Aorta (tissue), 5 donors: ENCODE measurements at regions not wholly inside any gene's neighbourhood (a gene's known extent, or its start where the extent isn't known, plus 50 kb on each side); places are given as distances from the start of the nearest gene placed in this dataset.

Source experiments
- ATAC-seq: fragments of 200-7000 bp; cut with Tn5 transposase; one replicate; pipeline ENCODE4 v1.9.1; 2022; ENCODE audit warnings: moderate library complexity; ENCODE audit not compliant: low FRiP score
- DNase-seq, 2 donors: peaks; one replicate each; pipeline ENCODE4 v3.0.0-alpha.2; 2020
- H3K27ac ChIP-seq, 2 donors: one replicate each; pipeline ENCODE4 v1.5.1; 2013; ENCODE audit warnings: low read length in 2 of 2, mild to moderate bottlenecking in 2 of 2, moderate library complexity in 2 of 2, control low read depth in 1 of 2, inconsistent platforms in 1 of 2, low read depth in 1 of 2
- H3K27me3 ChIP-seq, 2 donors: one replicate each; pipeline ENCODE4 v1.6.1; 2013; ENCODE audit warnings: control low read depth in 1 of 2, low read length in 1 of 2, mild to moderate bottlenecking in 1 of 2, moderate library complexity in 1 of 2; ENCODE audit not compliant: insufficient read depth in 2 of 2, control insufficient read depth in 1 of 2
- H3K36me3 ChIP-seq, 2 donors: one replicate each; pipeline ENCODE4 v1.6.1; 2013; ENCODE audit warnings: control low read depth in 1 of 2, low read length in 1 of 2, mild to moderate bottlenecking in 1 of 2; ENCODE audit not compliant: insufficient read depth in 2 of 2, control insufficient read depth in 1 of 2
- H3K4me1 ChIP-seq, 2 donors: one replicate each; pipeline ENCODE4 v1.6.1; 2013; ENCODE audit warnings: low read length in 2 of 2, control low read depth in 1 of 2, mild to moderate bottlenecking in 1 of 2, moderate library complexity in 1 of 2; ENCODE audit not compliant: insufficient read depth in 2 of 2, control insufficient read depth in 1 of 2
- H3K4me3 ChIP-seq, 2 donors: one replicate each; pipeline ENCODE4 v1.5.1; 2013; ENCODE audit warnings: low read length in 2 of 2, control low read depth in 1 of 2, mild to moderate bottlenecking in 1 of 2
- H3K9me3 ChIP-seq: one replicate; pipeline ENCODE4 v1.6.1; 2013; ENCODE audit warnings: mild to moderate bottlenecking, low read length; ENCODE audit not compliant: control insufficient read depth
- WGBS, 2 donors: extraction: QIAGEN DNeasy Blood & Tissue Kit; methylation state at CpG; one replicate each; pipeline ENCODE4 v1.1.7; 2013; 5-methylcytosine and 5-hydroxymethylcytosine counted together
- intact Hi-C, 2 donors: fragments of 100-400 bp; cut with DNase I; formaldehyde crosslinking; loops; one replicate each; pipeline versions ENCODE4 v1.14.2 to v1.15.0; 2022
- donor health status: healthy with polysubstance abuse.
- donor health status: Bipolar disorder and iron deficiency.
- donor health status: DM: no; HTN: no; CAD: no.
- donor health status: DM: no; HTN: no; CAD: no.
- donor health status: DM: yes; HTN: yes; CAD: no.

DNA sequence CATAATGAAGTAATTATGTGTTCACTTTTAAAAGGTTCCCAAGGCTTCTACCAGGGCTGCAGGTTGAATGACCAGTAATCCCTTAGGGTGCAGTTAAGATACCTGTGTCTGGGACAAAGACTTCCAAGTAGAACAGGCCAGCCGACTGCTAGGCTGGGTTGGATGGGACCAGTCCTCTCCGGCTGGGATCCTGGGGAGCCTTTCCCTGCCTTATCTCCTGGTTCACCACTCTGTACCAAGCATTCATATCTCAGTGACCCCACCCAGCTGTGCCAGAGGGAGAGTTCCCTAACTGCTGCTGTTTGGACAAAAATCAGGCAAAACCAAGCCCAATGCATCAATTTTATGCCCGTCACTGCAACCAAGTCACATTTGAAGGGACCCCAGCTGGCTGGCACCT, 116.2 kb upstream of the ATP1A1 start:
- Histone ChIP-seq H3K27ac (no peak overlapping the region), H3K27me3 (peaks cover 0 to 4% of the 10 kb centered on the region in 2 donors), H3K9me3 (no peaks in the 10 kb centered on the region), H3K36me3 (no peaks in the 10 kb centered on the region), H3K4me3 (no peak overlapping the region), H3K4me1 (no peaks in the 10 kb centered on the region)
- intact Hi-C loops = no loop called here
- ATAC-seq (no peak), DNase-seq (no peak)
- 77 to 80% methylated on average over 3 of the region's 3 CpGs for WGBS, 2 donors

DNA sequence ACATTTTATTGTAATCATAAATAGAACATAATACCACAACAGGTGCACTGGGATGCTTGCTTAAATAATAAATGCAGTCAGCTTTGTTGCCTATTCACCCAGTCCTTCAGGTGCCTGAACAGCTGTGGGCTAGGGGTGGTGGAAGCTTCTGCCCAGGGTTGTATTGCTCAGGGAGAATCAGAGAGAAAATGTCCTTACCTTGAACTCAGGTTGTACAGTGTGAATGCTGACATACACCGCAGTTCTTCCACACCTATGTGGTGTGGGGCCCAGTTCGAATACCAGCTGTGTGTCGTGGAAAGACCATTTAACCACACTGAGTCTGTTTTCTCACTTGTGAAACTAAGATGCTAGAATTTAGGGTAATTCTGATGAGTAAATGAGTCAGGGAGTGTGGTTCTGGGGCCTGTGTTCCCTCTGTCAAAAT, 115.7 kb upstream of the ATP1A1 start:
- Histone ChIP-seq H3K27ac (no peak overlapping the region), H3K27me3 (peaks cover 0 to 4% of the 10 kb centered on the region in 2 donors), H3K36me3 (no peaks in the 10 kb centered on the region), H3K4me1 (no peaks in the 10 kb centered on the region), H3K4me3 (no peak overlapping the region), H3K9me3 (no peaks in the 10 kb centered on the region)
- intact Hi-C loops = no loop called here
- 82 to 92% methylated on average over 3 of the region's 3 CpGs for WGBS, 2 donors
- DNase-seq (no peak), ATAC-seq (no peak)

DNA sequence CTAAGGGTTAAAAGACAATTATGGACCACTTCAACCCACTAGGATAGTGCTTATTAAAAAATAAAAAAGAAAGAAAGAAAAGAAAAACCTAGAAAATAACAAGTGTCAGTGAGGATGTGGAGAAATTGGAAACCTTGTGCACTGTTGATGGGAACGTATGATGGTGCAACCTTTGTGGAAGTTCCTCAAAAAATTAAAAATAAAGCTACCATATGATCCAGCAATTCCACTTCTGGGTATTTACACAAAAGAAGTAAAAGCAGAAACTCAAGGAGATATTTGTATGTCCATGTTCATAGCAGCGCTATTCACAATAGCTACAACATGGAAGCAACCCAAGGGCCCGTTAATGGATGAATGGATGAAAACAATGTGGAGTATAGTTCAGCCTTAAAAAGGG, 115.2 kb upstream of the ATP1A1 start:
- H3K9me3 ChIP-seq = no peaks in the 10 kb centered on the region
- no peak overlapping the region for H3K27ac ChIP-seq
- no peak for ATAC-seq
- no peak for DNase-seq
- intact Hi-C loops = no loop called here
- WGBS, 2 donors = 95 to 97% methylated on average over 3 of the region's 3 CpGs
- H3K36me3 ChIP-seq = no peaks in the 10 kb centered on the region
- H3K4me1 ChIP-seq = no peaks in the 10 kb centered on the region
- H3K27me3 ChIP-seq = peaks cover 0 to 4% of the 10 kb centered on the region in 2 donors
- H3K4me3 ChIP-seq = no peak overlapping the region

DNA sequence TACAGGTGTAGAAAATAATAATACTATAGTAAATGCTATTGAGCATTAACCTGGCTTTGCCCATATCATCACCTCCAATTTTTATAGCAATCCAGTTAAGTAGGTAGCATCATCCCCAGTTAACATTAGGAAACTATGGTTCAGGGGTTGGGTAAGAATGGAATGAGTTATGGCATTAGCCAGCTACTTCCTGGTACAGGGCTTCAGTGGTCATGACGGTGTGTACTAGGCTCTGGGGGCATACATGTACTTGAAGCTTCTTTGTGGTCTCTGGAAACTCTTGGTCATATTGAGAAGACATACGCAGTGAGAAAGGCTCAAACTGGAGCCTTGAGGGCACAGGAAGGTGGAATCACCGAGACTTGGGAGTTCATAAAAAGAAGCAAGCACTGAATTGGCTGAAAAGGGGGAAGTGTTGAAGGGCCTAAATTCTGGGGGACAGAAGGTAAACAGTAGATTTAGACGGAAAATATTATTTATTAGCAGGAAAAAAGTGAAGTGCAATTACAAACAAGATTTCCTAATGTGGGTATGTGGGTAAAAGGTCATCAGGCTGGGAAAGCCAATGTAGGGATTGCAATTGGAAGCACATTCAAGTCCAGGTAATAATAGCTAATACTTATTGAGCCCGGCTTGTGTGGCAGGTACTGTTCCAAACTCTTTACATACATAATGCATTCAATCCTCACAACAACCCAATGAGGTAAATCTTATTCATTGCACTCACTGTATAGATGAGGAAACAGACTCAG, 114.2 kb upstream of the ATP1A1 start:
- H3K27me3 ChIP-seq = peaks cover 0 to 4% of the 10 kb centered on the region in 2 donors
- no peaks in the 10 kb centered on the region for H3K36me3 ChIP-seq
- 78 to 84% methylated on average over 5 of the region's 5 CpGs for WGBS, 2 donors
- DNase-seq = no peak
- intact Hi-C loops = no loop called here
- H3K4me1 ChIP-seq = no peaks in the 10 kb centered on the region
- no peak overlapping the region for H3K4me3 ChIP-seq
- no peaks in the 10 kb centered on the region for H3K9me3 ChIP-seq
- no peak overlapping the region for H3K27ac ChIP-seq
- no peak for ATAC-seq

DNA sequence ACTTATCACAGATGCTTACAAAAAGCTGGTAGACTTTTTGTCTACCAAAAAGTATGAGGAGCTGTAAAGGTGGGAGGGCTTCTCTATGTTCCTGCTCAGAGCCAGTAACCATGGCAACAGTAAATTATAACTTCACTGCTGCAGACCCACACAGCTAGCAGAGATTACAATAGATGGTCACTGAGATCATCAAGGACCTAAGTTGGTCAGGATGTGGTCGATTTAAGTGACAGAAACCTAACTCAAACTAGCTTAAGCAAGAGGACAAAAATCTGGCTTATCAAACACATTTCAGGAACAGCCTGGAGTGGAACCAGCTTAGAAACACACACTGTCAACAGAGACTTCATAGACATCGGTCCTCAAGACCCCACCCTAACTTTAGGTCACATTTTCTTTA, 113.4 kb upstream of the ATP1A1 start:
- Histone ChIP-seq H3K27ac (no peak overlapping the region), H3K4me3 (no peak overlapping the region), H3K27me3 (peaks cover 0 to 4% of the 10 kb centered on the region in 2 donors), H3K4me1 (no peaks in the 10 kb centered on the region), H3K9me3 (no peaks in the 10 kb centered on the region), H3K36me3 (no peaks in the 10 kb centered on the region)
- no peak for DNase-seq
- 69 to 75% methylated on average over 2 of the region's 2 CpGs for WGBS, 2 donors
- intact Hi-C loops = no loop called here
- ATAC-seq = no peak

DNA sequence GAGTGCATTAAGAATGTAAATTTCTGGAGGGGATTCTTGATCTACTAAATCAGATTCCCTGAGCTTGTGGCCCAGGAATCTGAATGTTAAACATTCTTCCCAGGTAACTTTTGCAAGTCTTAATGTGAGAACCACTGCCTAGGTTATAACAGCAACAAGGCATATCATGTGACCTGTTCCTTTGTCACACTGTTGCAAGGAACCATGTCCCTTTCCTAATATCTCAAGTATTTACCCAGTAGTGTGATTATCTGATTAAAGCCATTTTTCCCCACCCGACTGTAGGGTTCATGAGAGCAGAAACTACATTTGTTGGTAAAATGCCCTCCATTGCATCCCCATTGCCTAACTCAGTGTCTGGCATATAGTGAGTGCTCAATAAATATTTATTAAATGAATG, 112.9 kb upstream of the ATP1A1 start:
- Histone ChIP-seq H3K4me1 (no peaks in the 10 kb centered on the region), H3K4me3 (no peak overlapping the region), H3K27ac (no peak overlapping the region), H3K27me3 (peaks cover 0 to 4% of the 10 kb centered on the region in 2 donors), H3K9me3 (no peaks in the 10 kb centered on the region), H3K36me3 (no peaks in the 10 kb centered on the region)
- intact Hi-C loops = no loop called here
- DNase-seq (no peak), ATAC-seq (no peak)
- WGBS, 2 donors = 81 to 82% methylated on average over 1 of the region's 1 CpG

DNA sequence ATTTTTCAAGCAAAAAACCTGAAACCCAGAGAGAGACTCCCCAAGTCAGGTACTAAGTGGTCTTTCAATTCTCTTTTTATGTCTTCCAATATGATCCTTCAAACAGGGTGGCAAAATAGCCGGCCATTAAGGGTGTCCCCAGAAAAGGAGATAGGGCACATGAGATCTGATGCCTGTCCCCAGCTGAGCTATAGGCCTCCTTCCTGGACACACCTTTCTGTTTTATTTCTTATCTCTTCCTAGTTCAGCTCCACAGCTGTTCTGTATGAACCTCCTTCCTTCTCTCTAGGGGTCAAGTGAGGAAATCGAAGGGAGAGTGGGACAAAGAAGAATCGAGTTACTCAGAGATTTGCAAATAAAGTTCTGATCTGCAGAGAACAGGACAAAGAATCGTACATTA, 112.4 kb upstream of the ATP1A1 start:
- ATAC-seq = no peak
- no peak overlapping the region for H3K4me3 ChIP-seq
- H3K4me1 ChIP-seq = no peaks in the 10 kb centered on the region
- 83% methylated on average over 4 of the region's 4 CpGs for WGBS, 2 donors
- no peak for DNase-seq
- peaks cover 0 to 4% of the 10 kb centered on the region in 2 donors for H3K27me3 ChIP-seq
- H3K27ac ChIP-seq = no peak overlapping the region
- intact Hi-C loops = no loop called here
- H3K36me3 ChIP-seq = no peaks in the 10 kb centered on the region
- H3K9me3 ChIP-seq = no peaks in the 10 kb centered on the region

DNA sequence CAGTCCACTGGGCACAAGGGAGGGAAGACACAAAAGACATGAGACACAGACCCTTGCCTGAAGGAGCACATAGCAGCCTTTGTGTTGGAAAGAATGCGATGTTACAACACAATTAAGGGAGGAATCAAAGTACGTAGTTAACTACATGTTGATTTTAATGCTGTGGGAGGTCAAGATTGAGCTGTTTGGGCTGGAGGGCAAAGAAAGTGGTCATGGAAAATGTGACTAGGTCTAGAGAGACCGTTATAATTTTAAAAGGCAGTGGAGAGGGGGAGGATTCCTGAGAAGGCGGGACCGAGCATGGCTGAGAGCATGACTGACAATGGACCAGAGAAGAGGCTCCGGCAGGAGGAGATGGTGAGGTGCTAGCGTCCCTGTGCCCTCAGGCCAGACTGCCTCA, 111.8 kb upstream of the ATP1A1 start:
- no peaks in the 10 kb centered on the region for H3K9me3 ChIP-seq
- peaks cover 0 to 4% of the 10 kb centered on the region in 2 donors for H3K27me3 ChIP-seq
- no peaks in the 10 kb centered on the region for H3K36me3 ChIP-seq
- H3K4me1 ChIP-seq = no peaks in the 10 kb centered on the region
- no peak overlapping the region for H3K27ac ChIP-seq
- 55 to 71% methylated on average over 7 of the region's 7 CpGs for WGBS, 2 donors
- intact Hi-C loops = no loop called here
- ATAC-seq = no peak
- H3K4me3 ChIP-seq = no peak overlapping the region
- DNase-seq = no peak

DNA sequence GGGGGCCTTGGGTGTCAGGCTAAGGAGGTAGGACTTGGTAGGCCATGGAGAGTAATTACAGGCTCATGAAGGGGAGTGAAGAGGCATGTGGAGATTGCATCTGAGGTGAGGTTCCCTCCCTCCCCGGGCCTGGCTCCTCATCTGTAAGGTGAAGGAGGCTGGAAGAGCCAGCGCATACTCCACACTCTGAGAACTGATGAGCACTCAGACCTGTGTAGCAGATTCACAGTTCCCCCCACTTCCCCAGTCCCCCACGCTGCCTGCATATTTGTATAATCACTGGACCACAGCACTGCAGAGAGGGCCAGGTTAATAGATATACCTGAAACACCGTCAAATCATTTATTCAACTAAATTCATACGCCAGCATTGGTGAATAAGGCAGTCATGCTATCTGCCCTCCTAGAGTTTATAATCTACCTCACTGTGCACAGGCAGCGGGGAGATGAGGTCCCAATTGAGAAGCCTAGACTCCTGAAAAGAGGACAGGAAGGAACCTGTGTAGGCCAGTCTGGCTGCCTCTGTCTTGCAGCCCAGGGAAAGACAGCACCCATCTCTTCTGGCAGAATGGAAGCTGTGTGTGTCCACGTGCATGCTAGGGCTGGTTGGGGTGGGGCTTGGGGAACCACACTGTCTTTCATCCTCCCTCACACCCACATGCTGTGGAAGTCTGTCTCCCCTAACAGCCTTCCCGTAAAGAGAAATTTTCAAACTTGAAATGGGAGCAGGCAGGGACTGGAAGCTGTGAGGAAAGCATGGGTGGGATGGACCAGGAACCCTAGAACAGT, 110.6 kb upstream of the ATP1A1 start:
- no peak for ATAC-seq

More for the DNA sequence above, 110.6 kb upstream of the ATP1A1 start:
- Histone ChIP-seq H3K27me3 (peaks cover 0 to 4% of the 10 kb centered on the region in 2 donors), H3K4me1 (no peaks in the 10 kb centered on the region), H3K9me3 (no peaks in the 10 kb centered on the region), H3K4me3 (no peak overlapping the region), H3K36me3 (no peaks in the 10 kb centered on the region), H3K27ac (no peak overlapping the region)
- no peak for DNase-seq
- intact Hi-C loops = no loop called here
- 71 to 76% methylated on average over 8 of the region's 8 CpGs for WGBS, 2 donors
